ENCODE measurements at regions not wholly inside any gene's neighbourhood (a gene's known extent, or its start where the extent isn't known, plus 50 kb on each side); places are given as distances from the start of the nearest gene placed in this dataset.
"Not testable (repeated sequence)": the region's sequence is repeated elsewhere in the genome, so short reads cannot be mapped to it uniquely, and the experiment has no call there.

DNA sequence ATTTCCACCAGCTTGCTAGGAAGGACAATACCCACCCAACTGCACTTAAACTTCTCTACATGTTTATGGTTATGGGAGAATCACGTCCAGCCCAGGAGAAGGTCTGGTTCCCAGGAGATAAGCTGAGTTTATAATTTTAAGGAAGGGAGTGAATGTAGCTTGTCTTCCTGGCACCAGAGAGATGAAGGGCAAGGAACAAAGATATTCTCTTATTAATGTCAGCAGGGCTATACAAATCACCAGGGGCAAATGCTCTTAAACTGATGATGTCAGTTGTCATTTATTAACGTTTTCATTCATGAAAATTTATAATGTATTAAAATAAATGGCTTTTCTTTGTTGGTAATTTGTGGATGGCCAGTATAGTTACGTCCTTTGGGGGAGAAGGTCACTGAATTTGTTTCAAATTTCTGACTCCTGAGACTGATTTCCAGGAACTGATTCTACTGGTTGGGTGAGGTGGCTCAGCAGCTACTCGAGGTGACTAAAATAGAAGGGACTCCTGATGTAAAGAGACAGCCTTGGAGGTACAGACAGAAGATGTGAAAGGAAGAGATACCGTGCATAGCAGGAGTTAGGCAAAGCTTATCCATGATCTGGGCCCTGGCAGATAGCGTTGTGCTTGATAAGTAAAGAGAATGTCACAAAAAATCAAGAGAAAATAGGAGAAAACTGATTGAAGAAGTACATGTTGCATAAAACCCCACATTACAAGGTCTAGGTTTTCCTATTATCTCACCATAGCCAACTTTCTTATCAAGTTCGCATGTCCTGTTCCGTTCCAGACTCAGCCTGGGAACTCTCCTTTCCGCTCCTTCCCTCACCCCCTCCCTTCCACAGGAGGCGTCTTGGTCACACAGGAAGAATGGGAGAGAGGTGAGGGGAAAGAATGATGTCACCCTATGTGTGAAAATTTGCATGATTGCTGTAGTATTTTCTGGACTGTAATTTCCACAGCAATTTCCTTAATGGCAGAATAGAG, 367.1 kb upstream of the FAR2 start:
- Histone ChIP-seq H3K36me3 (no peaks in the 10 kb centered on the region), H3K4me3 (replicated peaks in 1 of 3) (no peak overlapping the region), H3K4me1 (no peaks in the 10 kb centered on the region), H3K27ac (no peak overlapping the region), H3K9me3 (no peaks in the 10 kb centered on the region), H3K27me3 (no peaks in the 10 kb centered on the region)
- intact Hi-C loops (cut with DNase I): no loop called here
- TF ChIP-seq, protein P1, sequence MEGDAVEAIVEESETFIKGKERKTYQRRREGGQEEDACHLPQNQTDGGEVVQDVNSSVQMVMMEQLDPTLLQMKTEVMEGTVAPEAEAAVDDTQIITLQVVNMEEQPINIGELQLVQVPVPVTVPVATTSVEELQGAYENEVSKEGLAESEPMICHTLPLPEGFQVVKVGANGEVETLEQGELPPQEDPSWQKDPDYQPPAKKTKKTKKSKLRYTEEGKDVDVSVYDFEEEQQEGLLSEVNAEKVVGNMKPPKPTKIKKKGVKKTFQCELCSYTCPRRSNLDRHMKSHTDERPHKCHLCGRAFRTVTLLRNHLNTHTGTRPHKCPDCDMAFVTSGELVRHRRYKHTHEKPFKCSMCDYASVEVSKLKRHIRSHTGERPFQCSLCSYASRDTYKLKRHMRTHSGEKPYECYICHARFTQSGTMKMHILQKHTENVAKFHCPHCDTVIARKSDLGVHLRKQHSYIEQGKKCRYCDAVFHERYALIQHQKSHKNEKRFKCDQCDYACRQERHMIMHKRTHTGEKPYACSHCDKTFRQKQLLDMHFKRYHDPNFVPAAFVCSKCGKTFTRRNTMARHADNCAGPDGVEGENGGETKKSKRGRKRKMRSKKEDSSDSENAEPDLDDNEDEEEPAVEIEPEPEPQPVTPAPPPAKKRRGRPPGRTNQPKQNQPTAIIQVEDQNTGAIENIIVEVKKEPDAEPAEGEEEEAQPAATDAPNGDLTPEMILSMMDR (IDR thresholded peaks at IDR 0.05): no peak
- TF ChIP-seq POLR2A (IDR thresholded peaks at IDR 0.05): no peak
- no peak for DNase-seq
- 82 to 88% methylated on average over 10 of the region's 10 CpGs for whole genome bisulfite sequencing, 2 donors

DNA sequence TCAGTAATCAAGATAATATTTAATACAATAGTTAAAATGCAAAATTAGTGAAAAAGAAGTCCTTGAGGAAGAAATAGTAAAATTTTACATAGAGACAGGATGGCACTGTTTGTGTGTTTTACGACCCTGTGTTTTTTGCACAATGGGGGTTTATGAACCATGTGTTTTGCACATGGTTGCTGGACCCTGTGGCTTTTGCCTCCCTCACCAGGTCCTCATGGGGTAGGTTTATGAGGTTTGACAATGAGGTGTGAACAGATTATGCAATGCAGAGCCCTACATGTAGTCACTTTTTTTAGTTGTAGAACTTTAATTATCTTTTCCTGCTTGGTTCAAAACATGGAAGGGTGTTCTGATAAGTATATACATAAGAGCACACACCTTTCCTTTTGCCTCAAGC, 366.3 kb upstream of the FAR2 start:
- TF ChIP-seq POLR2A (IDR thresholded peaks at IDR 0.05): no peak
- TF ChIP-seq, protein P1 (IDR thresholded peaks at IDR 0.05): no peak
- no peak for DNase-seq
- Histone ChIP-seq H3K27me3 (no peaks in the 10 kb centered on the region), H3K9me3 (no peaks in the 10 kb centered on the region), H3K4me1 (no peaks in the 10 kb centered on the region), H3K4me3 (replicated peaks in 1 of 3) (no peak overlapping the region), H3K27ac (no peak overlapping the region), H3K36me3 (no peaks in the 10 kb centered on the region)
- intact Hi-C loops (cut with DNase I): no loop called here
- WGBS, 2 donors: 84 to 88% methylated on average over 1 of the region's 1 CpG

DNA sequence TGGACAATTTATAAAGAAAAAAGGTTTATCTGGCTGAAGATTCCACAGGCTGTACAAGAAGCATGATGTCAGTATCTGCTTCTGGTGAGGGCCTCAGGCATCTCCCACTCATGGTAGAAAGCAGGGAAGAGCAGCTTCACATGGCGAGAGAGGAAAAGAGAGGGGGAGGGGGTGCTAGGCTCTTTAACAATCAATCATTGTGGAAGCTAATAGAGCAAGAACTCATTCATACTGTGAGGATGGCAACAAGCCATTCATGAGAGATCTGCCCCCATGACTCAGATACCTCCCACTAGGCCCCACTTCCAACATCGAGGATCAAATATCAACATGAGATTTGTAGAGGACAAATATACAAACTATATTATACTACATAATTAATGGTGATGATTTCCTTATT, 361.9 kb upstream of the FAR2 start:
- no peaks in the 10 kb centered on the region for H3K9me3 ChIP-seq
- TF ChIP-seq, protein P1 (IDR thresholded peaks at IDR 0.05): no peak
- TF ChIP-seq POLR2A (IDR thresholded peaks at IDR 0.05): no peak
- no peak overlapping the region for H3K27ac ChIP-seq
- intact Hi-C loops (cut with DNase I): no loop called here
- no peaks in the 10 kb centered on the region for H3K36me3 ChIP-seq
- no peak for DNase-seq
- no peaks in the 10 kb centered on the region for H3K4me1 ChIP-seq
- no peaks in the 10 kb centered on the region for H3K27me3 ChIP-seq
- no peak overlapping the region for H3K4me3 ChIP-seq (replicated peaks in 1 of 3)
- 85 to 86% methylated on average over 2 of the region's 2 CpGs for WGBS, 2 donors

DNA sequence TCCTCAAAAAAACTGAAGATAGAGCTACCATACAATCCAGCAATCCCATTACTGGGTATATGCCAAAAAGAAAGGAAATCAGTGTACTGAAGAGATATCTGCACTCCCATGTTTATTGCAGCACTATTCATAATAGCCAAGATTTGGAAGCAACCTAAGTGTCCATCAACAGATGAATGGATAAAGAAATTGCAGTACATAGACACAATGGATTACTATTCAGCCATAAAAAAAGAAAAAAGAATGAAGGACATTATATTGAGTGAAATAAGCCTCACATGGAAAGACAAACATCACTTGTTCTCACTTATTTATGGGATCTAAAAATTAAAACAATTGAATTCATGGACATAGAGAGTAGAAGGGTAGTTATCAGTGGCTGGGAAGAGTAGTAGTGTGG, 360.8 kb upstream of the FAR2 start:
- H3K36me3 ChIP-seq; DNase-seq; H3K27me3 ChIP-seq; H3K27ac ChIP-seq; H3K4me3 ChIP-seq (replicated peaks in 1 of 3); H3K9me3 ChIP-seq; intact Hi-C loops (cut with DNase I); H3K4me1 ChIP-seq: not testable (repeated sequence)

DNA sequence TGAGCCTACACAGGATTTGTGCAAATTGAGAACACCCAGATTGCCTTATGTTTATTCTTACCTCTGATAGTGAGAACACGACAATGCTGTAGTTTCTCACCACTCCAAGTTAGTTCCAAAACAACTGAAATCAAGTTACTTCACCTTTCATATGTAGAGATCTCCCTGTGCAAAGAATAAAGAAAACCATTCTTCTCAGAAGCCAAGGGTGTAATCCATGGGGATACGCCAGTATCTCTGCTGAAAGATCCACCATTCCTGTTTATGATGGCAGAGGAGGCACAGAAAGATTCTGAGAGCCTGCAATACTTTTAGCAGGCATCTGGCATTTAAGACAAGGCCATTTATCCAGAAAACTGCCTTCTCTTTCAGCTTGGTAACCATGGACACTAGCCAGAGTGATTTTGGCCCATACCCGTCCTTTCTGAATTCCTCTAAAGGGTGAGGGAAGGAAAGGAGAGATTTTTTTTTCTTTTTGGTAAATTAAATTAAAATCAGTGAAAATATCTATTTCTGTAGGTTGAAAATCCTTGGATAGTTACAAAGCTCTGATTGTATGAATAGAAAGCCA, 355.4 kb upstream of the FAR2 start:
- 73 to 85% methylated on average over 3 of the region's 3 CpGs for WGBS, 2 donors
- no peak overlapping the region for H3K27ac ChIP-seq
- no peak overlapping the region for H3K4me3 ChIP-seq (replicated peaks in 1 of 3)
- DNase-seq: no peak
- H3K27me3 ChIP-seq: no peaks in the 10 kb centered on the region
- H3K36me3 ChIP-seq: no peaks in the 10 kb centered on the region
- no peaks in the 10 kb centered on the region for H3K9me3 ChIP-seq
- H3K4me1 ChIP-seq: no peaks in the 10 kb centered on the region
- TF ChIP-seq POLR2A (IDR thresholded peaks at IDR 0.05): no peak
- TF ChIP-seq, protein P1 (IDR thresholded peaks at IDR 0.05): no peak
- intact Hi-C loops (cut with DNase I): no loop called here
